ENCODE measurements at regions not wholly inside any gene's neighbourhood (a gene's known extent, or its start where the extent isn't known, plus 50 kb on each side); places are given as distances from the start of the nearest gene placed in this dataset.

- TF ChIP-seq CTCF (IDR thresholded peaks at IDR 0.05; ENCODE audit: extremely low read depth, missing control alignments) = no peak
- no peak for DNase-seq (ENCODE audit: low spot score)
These were observed 308.2 kb upstream of the DCN start for GRCh38 chr12:91490667-91491311.

GRCh38 chr12:91483471-91483985, 300.9 kb upstream of the DCN start:
- TF ChIP-seq CTCF (IDR thresholded peaks at IDR 0.05; ENCODE audit: extremely low read depth, missing control alignments) = no peak
- no peak for DNase-seq (ENCODE audit: low spot score)

- TF ChIP-seq CTCF (IDR thresholded peaks at IDR 0.05; ENCODE audit: extremely low read depth, missing control alignments) = no peak
- no peak for DNase-seq (ENCODE audit: low spot score)
These were observed 299.6 kb upstream of the DCN start for GRCh38 chr12:91482231-91482630.

GRCh38 chr12:91478500-91478899, 295.9 kb upstream of the DCN start:
- TF ChIP-seq CTCF (IDR thresholded peaks at IDR 0.05; ENCODE audit: extremely low read depth, missing control alignments) = no peak
- no peak for DNase-seq (ENCODE audit: low spot score)

- no peak for TF ChIP-seq CTCF (IDR thresholded peaks at IDR 0.05; ENCODE audit: extremely low read depth, missing control alignments)
- DNase-seq (ENCODE audit: low spot score) = no peak
These were observed 285.1 kb upstream of the DCN start for GRCh38 chr12:91467686-91468085.

- TF ChIP-seq CTCF (IDR thresholded peaks at IDR 0.05; ENCODE audit: extremely low read depth, missing control alignments) = no peak
- no peak for DNase-seq (ENCODE audit: low spot score)
These were observed 278.4 kb upstream of the DCN start for GRCh38 chr12:91461061-91461460.

- no peak for TF ChIP-seq CTCF (IDR thresholded peaks at IDR 0.05; ENCODE audit: extremely low read depth, missing control alignments)
- DNase-seq (ENCODE audit: low spot score) = no peak
These were observed 277.9 kb upstream of the DCN start for GRCh38 chr12:91460469-91460868.
